SU-DHL-6 (cell line): ENCODE measurements at regions not wholly inside any gene's neighbourhood (a gene's known extent, or its start where the extent isn't known, plus 50 kb on each side); places are given as distances from the start of the nearest gene placed in this dataset.

ENCODE experiments used
- H2AFZ ChIP-seq: fragments of 200-600 bp; sonication (generic); 2 replicates; pipeline ENCODE4 v1.6.1; 2014; ENCODE audit warnings: low read depth, mild to moderate bottlenecking, moderate library complexity, mixed read lengths, antibody characterized with exemption, low read length; ENCODE audit not compliant: severe bottlenecking
- H3F3A ChIP-seq: fragments of 200-600 bp; shearing (Covaris generic); 2 replicates; pipeline ENCODE4 v1.6.0; 2016; ENCODE audit warnings: antibody characterized with exemption, mild to moderate bottlenecking; ENCODE audit not compliant: insufficient read depth
- H3K27ac ChIP-seq: fragments of 200-600 bp; sonication (generic); 2 replicates; pipeline ENCODE4 v1.5.1; 2016; ENCODE audit warnings: low read depth, mild to moderate bottlenecking, low read length, moderate library complexity, mixed read lengths
- H3K27me3 ChIP-seq: fragments of 200-600 bp; sonication (generic), shearing (Covaris generic); 2 replicates; pipeline ENCODE4 v1.6.0; 2014; ENCODE audit warnings: mild to moderate bottlenecking, low read length
- H3K36me3 ChIP-seq: fragments of 200-600 bp; sonication (generic); 2 replicates; pipeline ENCODE4 v1.6.1; 2014; ENCODE audit warnings: mild to moderate bottlenecking, low read length, mixed read lengths
- H3K4me2 ChIP-seq: fragments of 300-600, 200-600 bp; shearing (Covaris generic), sonication (generic); 2 replicates; pipeline ENCODE4 v1.6.0; 2014; ENCODE audit warnings: low read length, low read depth, mild to moderate bottlenecking; ENCODE audit not compliant: poor library complexity, severe bottlenecking
- H3K4me3 ChIP-seq: fragments of 200-600 bp; sonication (generic); 2 replicates; pipeline ENCODE4 v1.5.1; 2014; ENCODE audit warnings: antibody characterized with exemption, low read length, mild to moderate bottlenecking, mixed read lengths; ENCODE audit not compliant: insufficient read depth, poor library complexity, severe bottlenecking
- H3K79me2 ChIP-seq: fragments of 200-600 bp; sonication (generic); 2 replicates; pipeline ENCODE4 v1.6.1; 2014; ENCODE audit warnings: mild to moderate bottlenecking, low read length, moderate library complexity; ENCODE audit not compliant: insufficient read depth
- H3K9ac ChIP-seq: fragments of 200-600 bp; sonication (generic); 2 replicates; pipeline ENCODE4 v1.7.0; 2014; ENCODE audit warnings: mild to moderate bottlenecking, low read length
- H3K9me2 ChIP-seq: fragments of 200-600 bp; sonication (generic); replicated peaks from 2 replicates; pipeline ENCODE4 v1.6.1; 2014; ENCODE audit warnings: low read length; ENCODE audit not compliant: insufficient read depth
- H3K9me3 ChIP-seq: fragments of 200-600 bp; sonication (generic); 2 replicates; pipeline ENCODE4 v1.6.1; 2014; ENCODE audit warnings: low read length, mixed read lengths; ENCODE audit not compliant: insufficient read depth
- H4K20me1 ChIP-seq: fragments of 200-600 bp; sonication (generic); 2 replicates; pipeline ENCODE4 v1.6.1; 2014; ENCODE audit warnings: low read depth, mild to moderate bottlenecking, antibody characterized with exemption, low read length, moderate library complexity, mixed read lengths
- CTCF ChIP-seq: fragments of 200-600 bp; sonication (generic); IDR thresholded peaks from one replicate; pipeline ENCODE4 v1.5.1; 2017; ENCODE audit warnings: antibody characterized with exemption, mild to moderate bottlenecking, low read length, moderate library complexity; ENCODE audit not compliant: insufficient read depth, poor library complexity, severe bottlenecking
- EZH2phosphoT487 ChIP-seq: fragments of 200-600 bp; sonication (generic), shearing (Covaris generic); conservative IDR thresholded peaks from 2 replicates; pipeline ENCODE4 v1.6.1; 2018; ENCODE audit warnings: mild to moderate bottlenecking, antibody characterized with exemption, low read length, moderate library complexity, mixed read lengths

GRCh38 chr2:120502761-120503160 is 156.8 kb downstream of the INHBB start:
- Histone ChIP-seq H3F3A (no peaks in the 10 kb centered on the region), H3K9me2 (no peaks in the 10 kb centered on the region), H3K4me2 (no peak overlapping the region), H3K9me3 (no peaks in the 10 kb centered on the region), H3K4me3 (no peak overlapping the region), H3K79me2 (no peaks in the 10 kb centered on the region), H3K9ac (no peak overlapping the region), H3K27me3 (no peaks in the 10 kb centered on the region), H2AFZ (no peak overlapping the region), H4K20me1 (no peaks in the 10 kb centered on the region), H3K36me3 (no peaks in the 10 kb centered on the region), H3K27ac (no peak overlapping the region)
- no peak for TF ChIP-seq EZH2phosphoT487
- no peak for TF ChIP-seq CTCF

- no peak overlapping the region for H3K4me2 ChIP-seq
Observed at GRCh38 chr2:120503206-120503792, 157.4 kb downstream of the INHBB start.

GRCh38 chr2:120503793-120504571 is 158.0 kb downstream of the INHBB start:
- H4K20me1 ChIP-seq = no peaks in the 10 kb centered on the region
- TF ChIP-seq EZH2phosphoT487 = no peak
- no peak for TF ChIP-seq CTCF
- H2AFZ ChIP-seq = no peak overlapping the region

More at GRCh38 chr2:120503206-120503792, 157.4 kb downstream of the INHBB start:
- Histone ChIP-seq H3K27me3 (no peaks in the 10 kb centered on the region), H3F3A (no peaks in the 10 kb centered on the region), H2AFZ (no peak overlapping the region), H3K9ac (no peak overlapping the region), H4K20me1 (no peaks in the 10 kb centered on the region), H3K79me2 (no peaks in the 10 kb centered on the region), H3K27ac (no peak overlapping the region), H3K4me3 (no peak overlapping the region), H3K9me2 (no peaks in the 10 kb centered on the region), H3K36me3 (no peaks in the 10 kb centered on the region), H3K9me3 (no peaks in the 10 kb centered on the region)
- no peak for TF ChIP-seq CTCF
- TF ChIP-seq EZH2phosphoT487 = no peak

More at GRCh38 chr2:120503793-120504571, 158.0 kb downstream of the INHBB start:
- Histone ChIP-seq H3K4me2 (no peak overlapping the region), H3K9me3 (no peaks in the 10 kb centered on the region), H3F3A (no peaks in the 10 kb centered on the region), H3K79me2 (no peaks in the 10 kb centered on the region), H3K9ac (no peak overlapping the region), H3K9me2 (no peaks in the 10 kb centered on the region), H3K36me3 (no peaks in the 10 kb centered on the region), H3K27me3 (no peaks in the 10 kb centered on the region), H3K27ac (no peak overlapping the region), H3K4me3 (no peak overlapping the region)
